ENCODE measurements at regions not wholly inside any gene's neighbourhood (a gene's known extent, or its start where the extent isn't known, plus 50 kb on each side); places are given as distances from the start of the nearest gene placed in this dataset.

GRCh38 chr2:150677551-150677950 is 190.1 kb upstream of the RND3 start:
- no peak for TF ChIP-seq POLR2A (IDR thresholded peaks at IDR 0.05)
- TF ChIP-seq CTCF (IDR thresholded peaks at IDR 0.05), result no peak

Data from testis (tissue), 2 donors.